HL-60 (cell line): ENCODE measurements at regions not wholly inside any gene's neighbourhood (a gene's known extent, or its start where the extent isn't known, plus 50 kb on each side); places are given as distances from the start of the nearest gene placed in this dataset.

Source experiments
- DNase-seq, 2 experiments: peaks; one replicate each; pipeline ENCODE4 v3.0.0-alpha.2; 2010 to 2020; ENCODE audit warnings: low read depth in 1 of 2, low spot score in 1 of 2
- H3K27ac ChIP-seq: fragments of 250-450 bp; sonication (Bioruptor Pico); replicated peaks from 2 replicates; pipeline ENCODE4 v1.5.1; 2020; ENCODE audit warnings: mild to moderate bottlenecking, moderate library complexity
- H3K27me3 ChIP-seq: fragments of 250-450 bp; sonication (Bioruptor Pico); 2 replicates; pipeline ENCODE4 v1.5.1; 2021; ENCODE audit warnings: mild to moderate bottlenecking, moderate library complexity; ENCODE audit not compliant: insufficient read depth, poor library complexity, severe bottlenecking
- H3K4me3 ChIP-seq: replicated peaks from 2 replicates; pipeline ENCODE4 v1.5.1; 2011; ENCODE audit warnings: mild to moderate bottlenecking, control low read depth, low read length; ENCODE audit not compliant: insufficient read depth
- CTCF ChIP-seq: IDR thresholded peaks from one replicate; pipeline ENCODE4 v1.5.1; 2011; ENCODE audit warnings: low read length, control low read depth, inconsistent platforms; ENCODE audit not compliant: insufficient read depth
- GABPA ChIP-seq: IDR thresholded peaks from 2 replicates; pipeline ENCODE4 v1.6.1; 2012; ENCODE audit warnings: low read depth
- POLR2AphosphoS5 ChIP-seq: IDR thresholded peaks from 2 replicates; pipeline ENCODE4 v1.6.1; 2012; ENCODE audit warnings: low read depth
- SPI1 ChIP-seq: IDR thresholded peaks from 2 replicates; pipeline ENCODE4 v1.6.1; 2012; ENCODE audit warnings: low read depth, mild to moderate bottlenecking, borderline replicate concordance
- TF ChIP-seq, protein P1 (sequence below): IDR thresholded peaks from 2 replicates; pipeline ENCODE4 v1.6.1; 2012; ENCODE audit warnings: low read depth; ENCODE audit not compliant: insufficient replicate concordance

- DNase-seq = no peak
- Histone ChIP-seq H3K4me3 (no peak overlapping the region), H3K27ac (no peak overlapping the region), H3K27me3 (no peaks in the 10 kb centered on the region)
- TF ChIP-seq GABPA (no peak), POLR2AphosphoS5 (no peak), CTCF (no peak), SPI1 (no peak)
- TF ChIP-seq, protein P1, sequence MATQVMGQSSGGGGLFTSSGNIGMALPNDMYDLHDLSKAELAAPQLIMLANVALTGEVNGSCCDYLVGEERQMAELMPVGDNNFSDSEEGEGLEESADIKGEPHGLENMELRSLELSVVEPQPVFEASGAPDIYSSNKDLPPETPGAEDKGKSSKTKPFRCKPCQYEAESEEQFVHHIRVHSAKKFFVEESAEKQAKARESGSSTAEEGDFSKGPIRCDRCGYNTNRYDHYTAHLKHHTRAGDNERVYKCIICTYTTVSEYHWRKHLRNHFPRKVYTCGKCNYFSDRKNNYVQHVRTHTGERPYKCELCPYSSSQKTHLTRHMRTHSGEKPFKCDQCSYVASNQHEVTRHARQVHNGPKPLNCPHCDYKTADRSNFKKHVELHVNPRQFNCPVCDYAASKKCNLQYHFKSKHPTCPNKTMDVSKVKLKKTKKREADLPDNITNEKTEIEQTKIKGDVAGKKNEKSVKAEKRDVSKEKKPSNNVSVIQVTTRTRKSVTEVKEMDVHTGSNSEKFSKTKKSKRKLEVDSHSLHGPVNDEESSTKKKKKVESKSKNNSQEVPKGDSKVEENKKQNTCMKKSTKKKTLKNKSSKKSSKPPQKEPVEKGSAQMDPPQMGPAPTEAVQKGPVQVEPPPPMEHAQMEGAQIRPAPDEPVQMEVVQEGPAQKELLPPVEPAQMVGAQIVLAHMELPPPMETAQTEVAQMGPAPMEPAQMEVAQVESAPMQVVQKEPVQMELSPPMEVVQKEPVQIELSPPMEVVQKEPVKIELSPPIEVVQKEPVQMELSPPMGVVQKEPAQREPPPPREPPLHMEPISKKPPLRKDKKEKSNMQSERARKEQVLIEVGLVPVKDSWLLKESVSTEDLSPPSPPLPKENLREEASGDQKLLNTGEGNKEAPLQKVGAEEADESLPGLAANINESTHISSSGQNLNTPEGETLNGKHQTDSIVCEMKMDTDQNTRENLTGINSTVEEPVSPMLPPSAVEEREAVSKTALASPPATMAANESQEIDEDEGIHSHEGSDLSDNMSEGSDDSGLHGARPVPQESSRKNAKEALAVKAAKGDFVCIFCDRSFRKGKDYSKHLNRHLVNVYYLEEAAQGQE = no peak
These were observed 226.3 kb upstream of the ARHGEF26 start for GRCh38 chr3:153894857-153895256.

DNA sequence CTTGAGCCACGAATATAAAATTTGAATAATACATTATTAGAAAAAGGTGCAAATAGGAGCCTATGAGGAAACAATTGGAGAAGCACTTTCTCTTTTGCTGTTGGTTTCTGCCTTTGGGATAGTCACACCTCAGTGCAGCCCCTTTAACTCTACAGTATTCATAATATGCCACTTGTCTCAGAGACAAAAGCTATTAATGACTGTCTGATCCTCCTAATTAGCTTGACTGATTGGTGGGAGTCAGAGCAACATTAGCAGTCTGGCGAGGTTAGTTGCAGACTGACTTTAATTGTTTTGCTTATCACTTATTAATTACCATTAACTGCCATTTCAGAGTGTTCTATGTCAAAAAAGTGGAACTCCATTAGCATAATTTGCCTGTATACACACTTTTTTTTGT, 225.0 kb upstream of the ARHGEF26 start:
- H3K27me3 ChIP-seq = no peaks in the 10 kb centered on the region
- H3K4me3 ChIP-seq = no peak overlapping the region
- TF ChIP-seq CTCF = no peak
- TF ChIP-seq, protein P1 = no peak
- TF ChIP-seq SPI1 = no peak
- TF ChIP-seq POLR2AphosphoS5 = no peak
- TF ChIP-seq GABPA = no peak
- H3K27ac ChIP-seq = no peak overlapping the region
- no peak for DNase-seq

DNA sequence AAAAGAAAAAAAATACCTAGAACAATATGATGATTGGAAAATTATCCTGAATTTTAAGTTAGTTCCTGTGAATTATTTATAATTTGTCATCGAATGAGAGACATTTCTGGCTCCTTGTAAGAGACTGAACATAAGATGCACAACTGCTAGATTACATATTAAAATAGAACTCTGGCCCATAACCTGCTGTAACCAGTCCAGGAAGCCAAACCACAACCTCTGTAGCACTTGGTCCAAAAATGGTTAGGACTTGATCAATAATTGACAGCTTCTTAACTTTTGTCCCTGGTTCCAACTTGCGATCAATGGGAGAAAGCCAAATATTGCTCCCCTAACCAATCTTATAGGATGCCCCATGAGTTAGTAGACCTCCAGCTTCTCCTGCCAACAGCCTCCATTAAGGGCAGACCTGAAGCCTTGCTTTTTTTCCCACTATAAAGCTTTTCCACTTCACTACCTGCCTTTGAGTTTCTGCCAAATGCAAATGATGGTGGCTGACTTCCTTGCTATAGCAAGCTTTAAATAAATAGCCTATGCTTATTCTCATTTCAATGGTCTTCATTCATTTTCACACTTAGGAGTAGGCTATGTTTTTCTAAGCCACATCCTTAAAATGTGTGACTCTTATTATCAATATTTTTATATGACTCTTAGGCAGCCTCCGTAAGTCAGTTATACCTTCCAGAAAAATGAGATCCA, 224.0 kb upstream of the ARHGEF26 start:
- H3K27ac ChIP-seq = no peak overlapping the region
- H3K27me3 ChIP-seq = no peaks in the 10 kb centered on the region

More for the DNA sequence above, 224.0 kb upstream of the ARHGEF26 start:
- no peak for DNase-seq
- no peak overlapping the region for H3K4me3 ChIP-seq
- TF ChIP-seq SPI1 = no peak
- TF ChIP-seq, protein P1 = no peak
- no peak for TF ChIP-seq CTCF
- TF ChIP-seq POLR2AphosphoS5 = no peak
- TF ChIP-seq GABPA = no peak
